CD4-positive, alpha-beta T cell treated with Interleukin-12 subunit alpha and Interleukin-12 subunit beta, for 1 hour (primary cell): ENCODE measurements at regions not wholly inside any gene's neighbourhood (a gene's known extent, or its start where the extent isn't known, plus 50 kb on each side); places are given as distances from the start of the nearest gene placed in this dataset.

Experiments used
- DNase-seq: peaks from one replicate; pipeline ENCODE4 v3.0.0-alpha.2; 2020

DNA sequence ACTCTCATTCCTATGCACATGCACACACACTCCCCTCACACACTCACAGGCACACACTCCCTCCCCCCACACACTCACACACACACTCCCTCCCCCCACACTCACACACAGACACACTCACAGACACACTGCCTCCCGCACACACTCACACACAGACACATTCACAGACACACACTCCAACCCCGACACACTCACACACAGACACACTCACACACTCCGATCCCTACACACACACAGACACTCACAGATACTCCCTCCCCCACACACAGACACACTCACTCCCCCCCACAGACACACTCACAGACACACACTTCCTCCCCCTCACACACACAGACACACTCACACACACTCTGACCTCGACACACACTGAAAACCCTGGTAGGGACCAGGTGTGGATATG, 176.2 kb downstream of the TFAP2C start:
- DNase-seq, result no peak

DNA sequence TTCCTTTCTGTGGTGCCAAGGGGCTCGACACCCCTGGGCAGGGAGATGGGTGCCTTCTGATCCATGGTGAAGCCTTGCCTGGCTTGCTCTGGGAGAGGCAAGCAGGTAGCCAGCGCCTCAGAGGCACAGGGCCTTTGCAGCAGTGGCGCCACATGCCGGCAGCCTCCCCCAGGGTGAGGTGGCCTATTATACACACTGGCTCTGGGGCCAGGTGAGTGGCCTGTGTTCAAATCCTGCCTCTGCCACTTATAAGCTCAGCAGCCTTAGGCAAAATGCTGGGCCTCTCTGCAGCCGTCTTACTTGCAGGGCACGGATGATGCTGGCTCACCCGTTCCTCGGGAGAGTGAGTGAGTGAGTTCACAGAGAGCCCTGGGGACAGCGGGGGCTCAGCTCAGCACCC, 176.9 kb downstream of the TFAP2C start:
- no peak for DNase-seq

DNA sequence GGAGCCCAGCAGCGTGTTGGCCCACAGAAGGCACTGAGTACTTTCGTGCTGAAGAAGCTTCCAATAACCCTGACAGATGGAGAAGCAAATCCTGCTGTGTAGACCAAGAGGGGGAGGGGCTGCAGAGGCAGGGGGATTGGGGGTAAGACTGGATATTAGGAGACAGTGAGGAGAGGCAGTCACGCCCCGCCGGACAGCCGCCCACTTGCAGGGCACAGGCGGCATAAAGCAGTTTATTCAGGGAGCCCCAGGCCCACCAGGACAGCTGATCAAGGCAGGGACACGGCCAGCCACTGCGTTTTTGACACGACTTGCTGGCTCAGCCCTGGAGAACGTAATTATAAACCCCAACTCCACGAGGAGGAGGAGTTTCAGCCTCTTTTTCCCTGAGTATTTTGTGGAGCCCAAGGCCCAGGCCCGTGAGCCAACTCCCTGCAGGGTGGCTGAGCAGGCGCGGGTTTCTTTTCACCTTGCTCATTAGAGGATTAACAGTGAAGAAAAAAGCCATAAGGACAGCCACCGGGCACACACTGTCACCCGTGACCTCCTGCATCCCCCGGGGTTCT, 177.9 kb downstream of the TFAP2C start:
- DNase-seq, result no peak

DNA sequence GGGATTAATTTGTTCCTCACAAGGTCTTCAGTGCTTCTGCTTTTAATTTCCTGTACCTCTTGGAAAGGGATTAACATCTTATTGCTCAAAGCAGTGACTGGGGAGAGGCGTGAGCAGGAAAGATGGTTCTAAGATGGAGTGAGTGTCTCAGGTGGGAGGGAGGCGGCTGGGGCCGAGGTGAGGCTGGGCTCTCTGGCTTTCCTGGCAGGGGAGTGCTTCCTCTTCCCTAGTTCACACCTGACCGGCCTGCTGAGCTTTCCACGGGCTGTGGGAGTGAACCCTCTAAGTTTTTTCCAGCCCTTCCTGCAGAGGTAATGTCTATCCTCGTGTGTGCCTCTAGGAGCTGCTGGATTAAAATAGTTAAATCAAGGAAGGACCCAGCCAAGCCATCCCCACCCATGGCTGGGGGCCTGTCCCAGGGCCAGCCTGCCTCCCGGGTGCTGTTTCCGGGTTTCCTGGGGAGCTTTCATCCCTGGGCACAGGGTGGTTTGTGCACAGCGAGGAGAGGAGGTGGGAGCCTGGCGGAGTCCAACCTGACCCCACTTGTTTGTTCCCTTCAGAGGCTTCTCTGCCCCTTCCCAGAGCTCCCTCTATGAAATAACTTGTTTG, 179.1 kb downstream of the TFAP2C start:
- no peak for DNase-seq

DNA sequence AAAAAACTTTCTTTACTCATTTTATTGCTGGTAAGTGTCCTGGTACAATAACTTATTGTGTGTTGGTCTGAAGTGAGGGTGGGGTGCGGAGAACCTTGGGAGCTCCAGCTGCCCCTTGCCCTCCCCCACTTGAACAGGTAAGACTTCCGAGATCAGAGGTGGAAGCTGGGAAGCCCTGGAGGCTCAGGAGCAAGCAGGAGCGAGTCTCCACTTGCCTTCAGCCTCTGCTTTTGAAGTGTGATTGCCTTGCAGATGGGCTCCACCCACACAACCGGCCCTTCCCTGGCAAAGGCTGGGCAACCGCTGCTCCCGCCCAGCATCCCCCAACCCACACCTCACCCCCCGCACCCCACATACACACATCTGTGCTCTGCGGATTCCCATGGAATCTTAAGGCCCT, 179.6 kb downstream of the TFAP2C start:
- no peak for DNase-seq

DNA sequence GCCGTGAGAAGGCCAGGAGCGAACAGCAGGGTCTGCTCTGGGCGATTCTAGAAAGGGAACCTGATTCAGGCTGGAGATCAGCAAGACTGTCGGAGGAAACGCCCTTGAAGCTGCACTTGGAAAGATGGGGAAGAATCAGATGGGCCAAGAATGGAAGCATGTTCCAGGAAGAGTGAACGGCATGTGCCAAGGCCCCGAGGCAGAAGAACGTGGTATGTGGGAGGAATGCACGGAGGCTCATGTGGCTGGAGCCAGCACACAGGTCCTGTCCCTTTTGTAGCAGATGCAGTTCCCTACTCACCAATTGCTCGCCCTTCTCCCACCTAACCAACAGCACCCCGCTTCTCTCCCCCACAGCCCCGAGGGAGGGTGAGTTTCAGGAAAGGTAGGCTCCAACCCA, 180.6 kb downstream of the TFAP2C start:
- DNase-seq, result no peak

DNA sequence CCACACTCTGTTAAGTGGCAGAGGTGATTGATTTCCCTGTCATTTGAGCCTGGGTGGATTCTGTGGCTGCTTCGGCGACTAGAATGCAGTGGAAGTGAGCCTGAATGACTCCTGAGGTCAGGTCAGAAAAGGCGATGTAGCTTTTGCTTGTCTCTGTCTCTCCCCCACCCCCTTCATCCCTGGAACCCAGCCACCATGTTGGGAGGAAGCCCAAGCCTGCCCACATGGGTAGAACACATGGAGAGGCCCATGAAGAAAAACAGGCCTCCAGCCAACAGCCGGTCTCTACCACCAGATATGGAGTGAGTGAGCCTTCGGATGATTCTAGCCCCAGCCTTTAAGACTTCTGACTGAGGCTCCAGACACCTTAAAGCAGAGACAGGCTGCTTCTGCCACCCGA, 181.0 kb downstream of the TFAP2C start:
- no peak for DNase-seq

DNA sequence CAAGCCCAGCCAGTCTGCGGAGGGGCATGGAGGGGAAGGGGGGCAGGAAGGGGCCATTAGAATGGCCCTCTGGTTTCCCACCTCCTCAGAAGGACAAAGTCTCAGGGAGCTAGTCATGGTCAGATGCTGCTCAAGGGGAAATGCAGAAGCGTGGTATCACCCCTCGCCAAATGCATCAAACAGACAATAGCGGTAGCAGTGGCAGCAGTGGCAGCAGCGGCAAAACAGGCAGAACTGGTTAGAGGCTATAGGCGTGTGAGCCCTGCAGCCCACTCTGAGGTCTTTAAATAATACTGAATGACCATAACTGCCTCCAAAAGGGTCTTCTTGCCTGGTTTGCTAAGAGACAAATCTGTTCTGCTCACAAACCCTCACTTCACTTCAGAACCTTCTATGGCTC, 186.7 kb downstream of the TFAP2C start:
- no peak for DNase-seq

DNA sequence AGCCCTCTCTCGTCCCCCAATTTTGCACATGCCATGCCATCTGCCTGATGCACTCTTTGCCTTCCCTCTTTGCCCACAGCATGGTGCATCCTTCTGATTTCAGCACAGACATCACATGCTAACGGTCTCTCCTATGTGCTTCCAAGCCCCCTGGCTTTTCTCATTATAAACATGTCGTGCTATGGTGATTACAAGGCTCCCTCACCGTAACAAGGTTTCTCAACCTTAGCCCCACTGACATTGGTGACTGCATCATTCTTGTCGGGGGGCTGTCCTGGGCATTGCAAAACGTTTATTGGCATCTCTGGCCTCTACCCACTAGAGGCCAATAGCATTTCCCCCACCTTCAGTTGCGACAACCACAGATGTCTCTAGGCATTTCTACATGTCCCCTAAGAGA, 187.2 kb downstream of the TFAP2C start:
- DNase-seq, result no peak

DNA sequence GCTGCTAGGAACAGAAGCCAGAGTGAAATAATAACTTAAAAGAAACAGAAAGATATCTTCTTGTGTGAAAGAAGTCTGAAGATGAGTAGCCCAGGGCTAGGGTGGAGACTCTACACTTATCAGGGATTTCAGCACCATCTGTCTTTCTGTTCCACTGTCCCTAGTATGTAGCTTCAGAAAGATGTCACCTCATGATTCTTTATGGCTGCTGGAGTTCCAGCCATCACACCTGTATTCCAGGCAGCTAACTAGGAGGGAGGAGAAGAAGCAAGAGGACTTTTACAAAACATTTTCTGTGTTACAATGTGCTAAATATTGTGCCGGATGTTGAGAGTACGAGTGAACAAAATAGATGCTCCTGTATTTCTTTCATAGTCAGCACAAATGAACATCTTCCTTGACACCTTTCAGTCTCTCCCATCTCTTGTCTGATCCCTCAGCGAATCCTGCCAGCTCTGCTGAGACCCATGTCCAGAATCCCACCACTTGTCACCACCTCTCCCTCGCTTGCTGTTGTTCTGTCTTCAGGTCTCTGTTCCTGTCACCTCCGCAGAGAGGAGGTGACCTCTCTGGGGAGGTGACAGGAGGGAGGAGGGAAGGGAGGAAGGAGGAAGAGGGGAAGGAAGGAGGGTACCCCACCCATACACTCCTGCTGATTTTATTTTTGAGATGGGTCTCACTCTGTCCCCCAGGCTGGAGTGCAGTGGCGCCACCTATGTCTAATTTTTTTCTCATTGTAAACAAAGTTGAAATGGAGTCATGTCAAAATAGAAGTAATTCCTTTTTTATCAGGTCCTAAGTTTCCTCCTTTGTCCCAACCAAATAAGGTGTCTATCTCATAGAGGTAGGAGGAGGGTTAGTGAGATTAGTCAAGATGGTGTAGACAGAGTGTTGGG, 188.9 kb downstream of the TFAP2C start:
- no peak for DNase-seq

DNA sequence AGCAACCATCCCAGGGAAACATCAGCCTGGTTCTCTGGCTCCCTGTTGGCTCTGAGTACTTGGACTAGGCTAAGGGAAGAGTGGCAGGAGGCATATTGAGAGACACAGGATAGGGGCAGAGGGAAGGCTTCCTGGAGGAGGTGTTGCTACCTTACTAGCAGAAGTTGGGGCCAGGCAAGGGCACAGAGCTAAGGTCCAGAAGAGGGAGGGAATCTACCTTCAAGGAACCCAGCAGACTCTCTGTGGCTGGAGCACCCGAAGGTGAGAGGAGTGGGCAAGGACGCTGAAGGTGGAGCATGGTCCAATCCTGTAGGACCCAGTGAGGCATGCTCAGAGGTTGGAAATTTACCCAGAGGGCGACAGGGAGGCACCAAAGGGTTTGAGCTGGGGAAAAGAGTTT, 191.9 kb downstream of the TFAP2C start:
- DNase-seq, result no peak

DNA sequence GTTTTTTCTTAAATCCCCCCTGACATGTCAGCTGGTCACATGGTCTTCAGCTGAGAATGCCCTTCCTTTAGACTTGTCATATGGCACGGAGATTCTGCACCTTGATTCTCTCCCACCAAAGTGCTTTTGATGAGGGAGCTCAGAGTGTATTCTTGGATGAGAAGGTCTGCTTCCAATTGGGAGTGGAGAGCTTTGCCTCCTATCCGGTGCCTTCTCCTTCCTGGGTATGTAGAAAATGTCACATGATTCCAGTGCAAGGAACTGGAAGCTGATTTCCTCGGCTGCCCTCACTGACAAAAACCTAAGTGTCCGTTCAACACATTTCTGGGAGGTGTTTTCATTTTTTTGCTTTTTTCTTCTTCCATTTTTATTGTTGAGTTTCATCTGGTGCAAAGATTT, 197.2 kb downstream of the TFAP2C start:
- DNase-seq, result no peak

DNA sequence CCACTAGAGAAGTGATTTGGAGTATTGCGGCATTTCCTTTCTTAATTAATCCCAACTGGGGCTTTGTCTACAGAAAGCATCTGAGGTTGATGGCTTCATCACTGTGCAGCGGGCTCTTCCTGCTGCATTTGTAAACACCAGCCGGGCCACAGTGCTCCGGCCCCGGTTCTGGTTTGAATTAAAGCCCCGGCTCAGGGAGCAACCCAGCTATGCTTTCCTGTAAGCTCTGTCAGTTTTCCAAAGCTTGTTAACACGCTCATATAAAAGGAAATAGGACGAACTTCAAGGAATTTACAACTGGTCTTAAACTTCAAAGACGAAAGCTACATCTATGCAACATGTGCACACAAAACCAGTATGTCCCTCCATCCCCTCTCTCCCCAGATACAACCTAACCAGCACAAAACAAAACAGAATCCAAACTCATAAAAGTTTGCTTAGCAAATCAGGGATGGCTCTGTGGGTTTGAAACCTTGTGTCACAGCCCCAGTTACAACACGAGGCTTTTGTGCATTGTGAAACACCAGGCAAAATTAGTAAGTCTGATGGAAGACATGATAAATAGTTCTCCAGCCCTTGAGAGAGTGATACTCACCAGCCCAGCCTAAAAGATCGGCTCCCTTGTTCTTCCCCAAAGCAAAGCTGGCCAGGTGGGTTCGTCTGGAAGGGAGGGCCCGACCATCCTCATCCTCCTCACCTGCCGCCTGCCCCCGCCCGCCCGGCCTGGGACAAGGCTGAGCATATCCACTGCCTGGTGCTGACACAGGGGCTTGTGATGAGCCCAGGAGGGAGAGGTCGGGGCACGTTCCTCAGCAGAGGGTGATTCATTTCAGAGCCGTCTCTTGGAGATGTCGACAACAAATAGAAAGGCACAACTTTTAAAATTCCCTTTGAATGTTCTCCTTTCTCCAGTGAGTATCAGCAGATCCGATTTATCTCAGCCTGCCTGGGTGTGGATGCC, 197.9 kb downstream of the TFAP2C start:
- no peak for DNase-seq

DNA sequence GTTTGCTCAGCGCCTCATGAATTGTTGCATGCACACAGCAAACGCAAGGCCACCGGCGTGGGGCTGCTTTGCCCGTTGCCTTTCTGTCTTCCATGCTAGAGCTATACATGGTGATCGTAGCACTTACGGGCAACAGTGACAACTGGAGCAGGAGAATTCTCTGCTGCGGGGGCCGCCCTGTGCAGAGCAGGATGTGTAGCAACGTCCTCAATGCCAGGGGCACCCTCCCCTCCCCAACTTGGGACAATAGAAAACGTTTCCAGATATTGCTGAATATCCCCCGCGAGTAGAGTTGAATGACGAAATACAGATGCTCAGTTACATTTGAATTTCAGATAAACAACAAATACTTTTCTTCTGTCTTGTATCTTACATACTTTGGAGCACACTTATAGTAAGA, 198.7 kb downstream of the TFAP2C start:
- DNase-seq, result no peak

DNA sequence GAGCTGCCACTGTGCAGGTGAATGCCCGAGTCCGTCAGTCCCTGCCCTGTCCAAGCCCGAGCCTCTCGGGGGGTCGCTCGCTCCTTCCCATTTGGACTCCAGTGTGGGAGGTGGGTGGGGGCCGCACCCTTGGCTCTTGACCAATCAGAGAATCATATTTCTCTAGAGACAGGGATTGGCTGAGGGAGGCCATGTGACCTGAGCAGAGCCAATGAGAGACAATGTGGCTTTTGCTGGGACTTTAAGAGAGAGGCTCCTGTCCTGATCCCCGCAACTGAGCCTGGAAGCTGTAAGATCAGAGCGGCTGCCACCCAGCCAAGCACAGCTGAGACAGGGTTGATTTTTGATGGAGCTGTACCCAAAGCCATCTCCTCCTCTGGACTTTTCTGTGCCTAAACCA, 199.3 kb downstream of the TFAP2C start:
- no peak for DNase-seq

DNA sequence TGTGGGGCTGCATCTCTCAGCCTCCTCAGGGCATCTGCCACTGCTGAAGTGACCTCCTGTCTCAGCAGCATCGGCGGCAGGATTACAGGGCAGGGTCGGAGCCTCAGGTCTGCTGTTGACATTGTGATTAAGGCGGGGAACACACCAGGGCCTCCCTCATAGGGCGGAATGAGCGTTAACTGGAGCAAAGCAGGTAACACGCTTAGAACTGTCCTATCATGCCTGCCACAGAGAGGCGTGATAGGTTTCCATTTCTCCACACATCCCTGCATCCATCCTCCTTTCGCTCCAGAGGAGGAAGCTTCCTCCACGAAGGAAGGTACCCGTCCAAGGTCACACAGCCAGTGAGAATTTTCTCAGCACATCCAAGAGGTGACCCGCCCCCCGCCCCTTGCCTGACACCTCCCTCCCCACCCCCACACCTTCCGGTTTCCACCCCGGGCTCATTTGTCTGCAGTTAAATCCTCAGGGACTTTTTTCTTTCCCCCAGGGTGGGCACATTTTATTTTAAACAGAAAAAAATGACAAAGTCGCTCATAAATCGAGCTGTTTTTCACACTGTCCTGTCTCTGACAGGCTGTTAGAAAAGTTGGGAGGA, 200.8 kb downstream of the TFAP2C start:
- no peak for DNase-seq

DNA sequence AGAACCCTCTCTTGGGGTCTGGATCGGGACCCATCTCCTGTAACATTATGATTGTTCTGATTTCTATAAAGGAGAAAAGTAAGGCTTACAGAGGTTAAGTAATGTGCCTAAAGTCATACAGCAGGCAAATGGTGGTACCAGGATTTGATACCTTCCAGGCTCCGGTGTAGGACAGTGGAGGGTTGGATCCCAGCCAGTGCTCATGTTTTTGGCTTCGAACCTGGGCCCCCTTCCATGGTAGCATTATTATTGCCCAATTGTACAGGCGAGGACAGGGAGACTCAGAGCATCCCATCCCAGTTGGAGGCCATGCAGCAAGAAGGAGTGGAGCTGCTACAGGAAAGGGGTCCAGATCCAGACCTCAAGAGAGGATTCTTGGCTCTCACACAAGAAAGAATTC, 202.7 kb downstream of the TFAP2C start:
- DNase-seq, result no peak

DNA sequence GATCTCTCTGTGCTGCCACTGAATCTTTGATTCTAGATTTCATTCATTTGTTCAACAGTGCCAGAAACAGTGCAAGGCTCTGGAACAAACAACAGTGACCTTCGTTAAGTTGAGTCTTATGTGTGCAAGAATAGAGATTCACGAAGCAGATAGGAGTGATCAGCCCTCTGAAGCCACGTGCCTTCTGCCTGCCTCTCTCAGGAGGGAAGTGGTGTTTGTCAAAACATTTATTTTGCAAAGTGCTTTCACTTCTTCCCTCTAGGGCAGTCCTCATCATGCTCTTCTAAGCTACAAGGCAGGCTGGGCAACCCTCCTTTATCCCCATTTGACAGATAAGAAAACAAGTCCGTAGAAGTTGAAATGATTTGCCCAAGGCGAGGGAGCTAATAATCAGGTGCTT, 204.3 kb downstream of the TFAP2C start:
- DNase-seq, result no peak

DNA sequence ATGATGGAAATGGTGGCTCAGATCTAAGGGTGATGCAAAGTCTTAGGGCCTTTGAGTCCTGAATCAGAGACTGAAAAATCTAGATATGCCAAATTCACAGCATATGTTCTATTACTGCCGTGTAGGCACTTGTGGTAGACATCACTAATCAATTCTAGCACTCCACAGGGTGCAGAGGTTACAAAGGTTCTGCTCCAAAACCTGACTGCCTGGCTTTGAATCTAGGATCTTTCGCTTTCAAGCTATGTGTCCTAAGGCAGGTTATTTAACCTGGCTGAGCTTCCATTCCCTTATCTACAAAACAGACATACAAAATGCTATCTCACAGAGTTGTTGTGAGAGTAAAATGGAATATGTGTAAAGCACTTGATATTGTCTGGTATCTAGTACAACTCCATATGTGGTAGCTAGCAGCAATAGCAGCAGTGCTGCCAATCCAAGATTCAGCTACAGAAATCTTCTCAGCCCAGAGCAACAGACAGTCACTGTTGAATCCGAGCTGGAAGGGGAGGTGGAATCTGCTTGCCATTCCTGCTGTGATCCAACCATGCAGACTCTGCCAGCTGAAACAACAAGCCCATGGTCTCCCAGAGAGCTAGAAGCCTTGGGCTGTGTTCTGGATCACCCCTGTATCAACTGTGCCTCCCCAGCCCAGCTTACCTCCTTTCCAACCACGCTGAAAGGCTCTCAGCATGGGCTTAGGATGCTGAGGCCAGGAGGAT, 206.9 kb downstream of the TFAP2C start:
- no peak for DNase-seq

DNA sequence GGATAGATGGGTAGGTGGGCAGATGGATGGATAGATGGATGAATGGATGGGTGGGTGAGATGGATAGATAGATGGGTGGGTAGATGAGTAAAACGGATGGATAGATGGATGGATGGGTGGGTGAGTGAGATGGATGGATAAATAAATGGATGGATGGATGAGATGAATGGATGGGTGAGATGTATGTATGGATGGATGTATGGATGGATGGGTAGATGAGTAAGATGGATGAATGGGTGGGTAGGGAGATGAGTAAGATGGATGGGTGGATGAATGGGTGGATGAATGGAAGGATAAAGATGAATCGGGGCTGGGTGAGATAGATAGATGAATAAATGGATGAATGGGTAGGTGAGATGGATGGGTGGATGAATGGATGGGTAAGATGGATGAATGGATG, 210.1 kb downstream of the TFAP2C start:
- DNase-seq, result no peak

DNA sequence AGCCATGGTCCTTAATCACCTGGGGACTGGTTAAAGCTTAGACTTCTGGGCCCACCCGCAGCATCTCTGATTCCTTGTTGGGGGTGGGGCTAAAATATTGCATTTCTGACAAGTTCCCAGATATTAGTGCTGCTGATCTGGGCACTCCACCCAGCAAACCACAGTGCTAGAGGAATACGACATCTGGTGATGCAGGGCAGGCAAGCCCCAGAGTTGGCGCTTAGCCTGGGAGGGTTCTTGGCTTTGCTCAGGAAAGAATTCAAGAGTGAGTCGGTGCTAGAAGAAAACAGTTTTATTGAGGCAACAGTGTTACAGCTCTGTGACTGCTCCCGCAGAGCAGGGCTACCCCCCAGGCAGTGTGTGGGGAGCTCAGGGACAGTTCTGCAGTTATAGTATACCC, 210.7 kb downstream of the TFAP2C start:
- DNase-seq, result no peak

DNA sequence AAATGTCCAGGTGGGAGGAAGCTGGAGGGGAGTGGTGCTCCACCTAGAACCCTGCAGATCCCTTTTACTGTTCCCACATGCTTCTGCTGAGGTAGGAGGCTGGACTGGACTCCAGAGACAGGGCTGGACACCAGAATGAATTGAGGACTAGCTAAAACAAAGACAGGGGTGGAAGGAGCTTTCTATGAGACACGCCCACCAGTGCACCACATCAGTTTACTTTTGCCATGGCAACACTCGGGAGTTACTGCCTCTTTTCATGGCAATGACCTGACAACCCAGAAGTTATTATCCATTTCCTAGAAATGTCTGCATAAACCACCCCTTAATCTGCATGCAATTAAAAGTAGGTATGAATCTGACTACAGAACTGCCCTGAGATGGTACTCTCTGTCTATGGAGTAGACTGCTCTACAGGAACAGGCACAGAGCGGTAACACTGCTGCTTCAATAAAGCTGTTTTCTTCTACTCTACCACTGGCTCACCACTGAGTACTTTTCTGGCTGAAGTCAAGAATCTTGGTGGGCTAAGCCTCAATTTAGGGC, 211.7 kb downstream of the TFAP2C start:
- no peak for DNase-seq
